MCF 10A (cell line): ENCODE measurements at regions not wholly inside any gene's neighbourhood (a gene's known extent, or its start where the extent isn't known, plus 50 kb on each side); places are given as distances from the start of the nearest gene placed in this dataset.

Source experiments
- BruUV-seq: library from RNA; stranded (reverse); fragments of 400-500 nt; replicated peaks from 2 replicates; lab custom pipeline; 2021; lab: Mats Ljungman, UMichigan
- CTCF ChIA-PET: fragments of 300-600 bp; sonication (Branson Sonifier 250); formaldehyde crosslinking; extraction: SDS; loops from one replicate; lab custom pipeline; 2021; ENCODE audit warnings: antibody characterized with exemption, inconsistent platforms; lab: Yijun Ruan, JAX
- POLR2A ChIA-PET: fragments of 300-600, 350-650 bp; sonication (Branson Sonifier 250); formaldehyde crosslinking; extraction: SDS; loops from one replicate; lab custom pipeline; 2020; ENCODE audit warnings: antibody characterized with exemption, inconsistent platforms; lab: Yijun Ruan, JAX
- DNase-seq: peaks from one replicate; pipeline ENCODE4 v3.0.0-alpha.2; 2018; ENCODE audit not compliant: unreplicated experiment
- H3K27ac Mint-ChIP-seq: one replicate; pipeline ENCODE4 v1.8.0; 2022; ENCODE audit warnings: mild to moderate bottlenecking, low read depth, mixed read lengths; ENCODE audit not compliant: unreplicated experiment
- H3K27me3 Mint-ChIP-seq: one replicate; pipeline ENCODE4 v1.8.0; 2022; ENCODE audit warnings: mixed read lengths; ENCODE audit not compliant: insufficient read depth, unreplicated experiment
- H3K36me3 Mint-ChIP-seq: one replicate; pipeline ENCODE4 v1.8.0; 2022; ENCODE audit warnings: mild to moderate bottlenecking, moderate library complexity, mixed read lengths; ENCODE audit not compliant: insufficient read depth, unreplicated experiment
- H3K4me1 Mint-ChIP-seq: one replicate; pipeline ENCODE4 v1.8.0; 2022; ENCODE audit warnings: mixed read lengths; ENCODE audit not compliant: insufficient read depth, unreplicated experiment
- H3K4me3 Mint-ChIP-seq: one replicate; pipeline ENCODE4 v1.8.0; 2022; ENCODE audit warnings: mild to moderate bottlenecking, moderate library complexity, mixed read lengths; ENCODE audit not compliant: unreplicated experiment
- H3K9me3 Mint-ChIP-seq: one replicate; pipeline ENCODE4 v1.8.0; 2022; ENCODE audit warnings: mixed read lengths; ENCODE audit not compliant: unreplicated experiment
- intact Hi-C: fragments of 100-400 bp; cut with micrococcal nuclease; formaldehyde crosslinking; loops from 2 replicates; pipeline ENCODE4 v1.14.1; 2022
- TF ChIP-seq, protein P1 (sequence below): fragments of 200-600 bp; IDR thresholded peaks from one replicate; pipeline ENCODE4 v1.8.0; 2022; ENCODE audit warnings: antibody characterized with exemption, mild to moderate bottlenecking; ENCODE audit not compliant: unreplicated experiment

DNA sequence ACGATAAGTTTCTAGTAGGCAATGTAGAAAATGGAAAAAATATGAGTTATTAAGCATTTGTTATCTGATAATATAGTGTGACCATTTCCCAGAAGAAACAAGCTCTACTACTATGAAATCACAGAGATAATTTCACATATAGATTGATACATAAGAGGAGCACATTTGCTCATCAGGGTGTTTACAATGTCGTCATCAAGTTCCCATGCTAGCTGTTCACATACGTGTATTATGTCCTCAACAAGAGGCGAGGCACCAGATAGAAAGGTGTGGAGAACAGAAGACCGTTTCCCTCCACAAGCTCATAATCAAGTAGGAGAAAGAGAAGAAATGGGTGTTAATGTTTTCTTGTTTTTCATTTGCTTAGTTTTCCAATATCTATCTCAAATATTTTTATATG, 326.1 kb upstream of the ARID1B start:
- CTCF ChIA-PET, result interaction anchor here (0.7 to 1.3 kb wide), 2 partner anchors 12 to 27 kb away, joined by 4 to 5 read pairs; no protein-coding TSS in a partner anchor
- H3K36me3 Mint-ChIP-seq, result no peaks in the 10 kb centered on the region

DNA sequence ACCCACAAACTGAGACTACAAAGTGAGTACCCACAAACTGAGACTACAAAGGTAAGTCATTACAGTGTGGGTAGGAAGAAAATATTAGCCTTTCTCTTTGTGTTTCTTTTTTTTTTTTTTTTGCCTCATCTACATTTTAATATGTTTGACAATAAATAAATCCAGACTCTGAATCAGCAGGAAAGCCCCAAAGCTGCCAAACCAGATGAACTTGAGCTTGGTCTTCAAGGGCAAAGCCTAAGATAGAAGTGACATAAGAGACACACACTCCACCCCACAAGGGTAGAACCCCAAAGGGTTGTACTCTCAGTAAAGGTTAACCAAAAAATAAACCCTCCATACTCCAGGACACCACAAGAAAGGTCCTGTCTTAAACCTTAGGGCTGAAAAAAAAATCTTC, 326.8 kb upstream of the ARID1B start:
- CTCF ChIA-PET, result interaction anchor here (1.3 kb wide), 1 partner anchor 13 kb away, joined by 5 read pairs; no protein-coding TSS in a partner anchor
- peaks cover 6% of the 10 kb centered on the region for H3K4me1 Mint-ChIP-seq
- H3K4me3 Mint-ChIP-seq, result no peak overlapping the region
- no peaks in the 10 kb centered on the region for H3K9me3 Mint-ChIP-seq
- H3K27me3 Mint-ChIP-seq, result no peaks in the 10 kb centered on the region
- H3K27ac Mint-ChIP-seq, result no peak overlapping the region
- no peak for DNase-seq
- intact Hi-C loops, result no loop called here
- POLR2A ChIA-PET, result no interaction called here
- H3K36me3 Mint-ChIP-seq, result no peaks in the 10 kb centered on the region
- no TSS peak for BruUV-seq
- TF ChIP-seq, protein P1, sequence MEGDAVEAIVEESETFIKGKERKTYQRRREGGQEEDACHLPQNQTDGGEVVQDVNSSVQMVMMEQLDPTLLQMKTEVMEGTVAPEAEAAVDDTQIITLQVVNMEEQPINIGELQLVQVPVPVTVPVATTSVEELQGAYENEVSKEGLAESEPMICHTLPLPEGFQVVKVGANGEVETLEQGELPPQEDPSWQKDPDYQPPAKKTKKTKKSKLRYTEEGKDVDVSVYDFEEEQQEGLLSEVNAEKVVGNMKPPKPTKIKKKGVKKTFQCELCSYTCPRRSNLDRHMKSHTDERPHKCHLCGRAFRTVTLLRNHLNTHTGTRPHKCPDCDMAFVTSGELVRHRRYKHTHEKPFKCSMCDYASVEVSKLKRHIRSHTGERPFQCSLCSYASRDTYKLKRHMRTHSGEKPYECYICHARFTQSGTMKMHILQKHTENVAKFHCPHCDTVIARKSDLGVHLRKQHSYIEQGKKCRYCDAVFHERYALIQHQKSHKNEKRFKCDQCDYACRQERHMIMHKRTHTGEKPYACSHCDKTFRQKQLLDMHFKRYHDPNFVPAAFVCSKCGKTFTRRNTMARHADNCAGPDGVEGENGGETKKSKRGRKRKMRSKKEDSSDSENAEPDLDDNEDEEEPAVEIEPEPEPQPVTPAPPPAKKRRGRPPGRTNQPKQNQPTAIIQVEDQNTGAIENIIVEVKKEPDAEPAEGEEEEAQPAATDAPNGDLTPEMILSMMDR, result no peak

More for the DNA sequence above, 326.1 kb upstream of the ARID1B start:
- no TSS peak for BruUV-seq
- Mint-ChIP-seq H3K27me3 (no peaks in the 10 kb centered on the region), H3K4me1 (peaks cover 6% of the 10 kb centered on the region), H3K9me3 (no peaks in the 10 kb centered on the region), H3K27ac (no peak overlapping the region), H3K4me3 (no peak overlapping the region)
- no peak for DNase-seq
- intact Hi-C loops, result no loop called here
- TF ChIP-seq, protein P1, result no peak
- POLR2A ChIA-PET, result no interaction called here

DNA sequence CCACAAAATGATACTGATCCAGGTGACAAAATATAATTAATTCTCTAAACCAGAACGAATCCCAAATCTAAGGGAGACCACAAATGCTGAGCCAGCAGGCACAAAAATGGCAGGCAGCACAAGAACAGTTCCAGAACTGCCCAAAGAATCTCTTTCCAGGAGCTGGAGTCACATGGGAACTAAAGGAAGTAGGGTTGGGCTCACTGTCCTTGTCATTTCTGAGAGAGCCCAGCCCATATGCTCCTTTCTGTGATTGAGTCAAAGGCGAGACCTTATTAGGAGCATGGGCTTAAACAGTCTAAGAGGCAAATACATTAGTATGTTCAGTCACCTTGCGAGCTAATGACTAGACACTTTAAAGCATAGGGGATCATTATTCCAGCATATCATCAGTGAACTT, 327.6 kb upstream of the ARID1B start:
- H3K4me3 Mint-ChIP-seq, result no peak overlapping the region
- H3K27ac Mint-ChIP-seq, result no peak overlapping the region
- no peaks in the 10 kb centered on the region for H3K9me3 Mint-ChIP-seq

DNA sequence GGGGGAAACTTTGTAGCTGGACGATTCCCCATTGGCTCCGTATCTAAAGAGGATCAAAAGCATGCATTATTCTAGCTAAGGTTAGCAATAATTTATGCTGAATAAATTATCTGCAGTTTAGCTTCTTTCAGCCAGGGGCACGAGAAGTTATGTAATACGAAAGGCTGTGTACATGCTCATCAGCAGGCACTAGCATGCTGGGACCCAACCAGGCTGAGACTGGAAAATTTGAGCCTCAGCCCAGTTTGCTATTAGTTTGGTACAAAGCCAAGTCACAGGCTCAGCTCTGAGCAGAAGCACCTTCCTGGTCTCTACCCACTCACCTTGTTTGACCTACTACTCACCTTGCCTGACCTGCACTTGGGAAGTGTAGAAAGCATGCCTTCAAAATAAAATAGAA, 328.1 kb upstream of the ARID1B start:
- CTCF ChIA-PET, result interaction anchor here (0.6 to 1.7 kb wide), 11 partner anchors 11 to 956 kb away, joined by 3 to 7 read pairs (median 3); no protein-coding TSS in a partner anchor
- POLR2A ChIA-PET, result interaction anchor here (0.6 to 2.3 kb wide), 13 partner anchors 9 to 1134 kb away, joined by 3 to 15 read pairs (median 4); partner anchors contain the start of gene TFB1M
- no peaks in the 10 kb centered on the region for H3K27me3 Mint-ChIP-seq

More for the DNA sequence above, 327.6 kb upstream of the ARID1B start:
- DNase-seq, result no peak
- Mint-ChIP-seq H3K36me3 (no peaks in the 10 kb centered on the region), H3K27me3 (no peaks in the 10 kb centered on the region), H3K4me1 (peaks cover 6% of the 10 kb centered on the region)
- ChIA-PET CTCF (interaction anchor here (0.6 to 1.7 kb wide), 4 partner anchors 11 to 491 kb away, joined by 3 to 7 read pairs (median 4); no protein-coding TSS in a partner anchor), POLR2A (interaction anchor here (1.0 to 2.3 kb wide), 10 partner anchors 8 to 1135 kb away, joined by 3 to 15 read pairs (median 4); partner anchors contain the start of gene TFB1M)
- TF ChIP-seq, protein P1, result no peak
- BruUV-seq, result no TSS peak
- intact Hi-C loops, result no loop called here

More for the DNA sequence above, 328.1 kb upstream of the ARID1B start:
- no peaks in the 10 kb centered on the region for H3K9me3 Mint-ChIP-seq
- BruUV-seq, result no TSS peak
- intact Hi-C loops, result no loop called here
- H3K4me1 Mint-ChIP-seq, result peaks cover 6% of the 10 kb centered on the region
- H3K36me3 Mint-ChIP-seq, result no peaks in the 10 kb centered on the region
- TF ChIP-seq, protein P1, result no peak
- no peak overlapping the region for H3K4me3 Mint-ChIP-seq
- peak; percentile 75 for DNase-seq
- H3K27ac Mint-ChIP-seq, result no peak overlapping the region
